GM23338 (cell line): ENCODE measurements at regions not wholly inside any gene's neighbourhood (a gene's known extent, or its start where the extent isn't known, plus 50 kb on each side); places are given as distances from the start of the nearest gene placed in this dataset.
A peak's percentile ranks its signal among the peaks of the same experiment; 100 is the strongest.

ENCODE experiments used
- ATAC-seq: fragments of 200-7000 bp; cut with Tn5 transposase; 3 replicates; pipeline ENCODE4 v1.9.1; 2020
- DNase-seq: peaks from one replicate; pipeline ENCODE4 v3.0.0-alpha.2; 2015; ENCODE audit warnings: low spot score
- H2AFZ ChIP-seq: fragments of 200-600 bp; sonication (generic); 2 replicates; pipeline ENCODE4 v1.8.0; 2016; ENCODE audit warnings: antibody characterized with exemption, mild to moderate bottlenecking, moderate library complexity
- H3F3A ChIP-seq: fragments of 200-600 bp; sonication (generic); replicated peaks from 2 replicates; pipeline ENCODE4 v1.8.0; 2017; ENCODE audit warnings: antibody characterized with exemption, mixed run types, low read depth
- H3K27ac ChIP-seq: fragments of 200-600 bp; sonication (generic); 2 replicates; pipeline ENCODE4 v1.6.1; 2016; ENCODE audit warnings: low read depth
- H3K27me3 ChIP-seq: fragments of 200-600 bp; sonication (generic); 2 replicates; pipeline ENCODE4 v1.8.0; 2016; ENCODE audit warnings: mild to moderate bottlenecking, mixed run types, moderate library complexity; ENCODE audit not compliant: insufficient read depth
- H3K36me3 ChIP-seq: fragments of 200-600 bp; sonication (generic); 2 replicates; pipeline ENCODE4 v1.8.0; 2016; ENCODE audit warnings: mild to moderate bottlenecking; ENCODE audit not compliant: insufficient read depth
- H3K4me1 ChIP-seq: fragments of 200-600 bp; sonication (generic); 2 replicates; pipeline ENCODE4 v1.8.0; 2016; ENCODE audit warnings: mild to moderate bottlenecking, moderate library complexity; ENCODE audit not compliant: insufficient read depth
- H3K4me2 ChIP-seq: fragments of 200-600 bp; sonication (generic); 2 replicates; pipeline ENCODE4 v1.7.1; 2017; ENCODE audit warnings: mixed run types
- H3K4me3 ChIP-seq: fragments of 200-600 bp; sonication (generic); 2 replicates; pipeline ENCODE4 v1.6.1; 2016; ENCODE audit warnings: mixed run types
- H3K79me2 ChIP-seq: fragments of 200-600 bp; sonication (generic); replicated peaks from 2 replicates; pipeline ENCODE4 v1.8.0; 2017; ENCODE audit warnings: mild to moderate bottlenecking; ENCODE audit not compliant: insufficient read depth
- H3K9me2 ChIP-seq: fragments of 200-600 bp; sonication (generic); 2 replicates; pipeline ENCODE4 v1.8.0; 2017; ENCODE audit not compliant: insufficient read depth
- H4K20me1 ChIP-seq: fragments of 200-600 bp; sonication (generic); replicated peaks from 2 replicates; pipeline ENCODE4 v1.8.0; 2017; ENCODE audit warnings: mild to moderate bottlenecking; ENCODE audit not compliant: insufficient read depth
- H3K27ac Mint-ChIP-seq: 2 replicates; pipeline ENCODE4 v1.8.0; 2020; ENCODE audit warnings: inconsistent platforms, mild to moderate bottlenecking, moderate library complexity, mixed read lengths
- H3K27me3 Mint-ChIP-seq: 3 replicates; pipeline ENCODE4 v1.8.0; 2022; ENCODE audit warnings: low read depth, mild to moderate bottlenecking, moderate library complexity, mixed read lengths, inconsistent platforms; ENCODE audit not compliant: insufficient read depth, poor library complexity
- H3K36me3 Mint-ChIP-seq: 3 replicates; pipeline ENCODE4 v1.8.0; 2021; ENCODE audit warnings: low read depth, mild to moderate bottlenecking, inconsistent platforms, moderate library complexity, mixed read lengths
- H3K4me1 Mint-ChIP-seq: 3 replicates; pipeline ENCODE4 v1.8.0; 2020; ENCODE audit warnings: mild to moderate bottlenecking, inconsistent platforms, mixed read lengths
- H3K4me3 Mint-ChIP-seq: 3 replicates; pipeline ENCODE4 v1.8.0; 2021; ENCODE audit warnings: moderate library complexity, mild to moderate bottlenecking, inconsistent platforms, mixed read lengths
- H3K9me3 Mint-ChIP-seq: 3 replicates; pipeline ENCODE4 v1.8.0; 2020; ENCODE audit warnings: moderate library complexity, mild to moderate bottlenecking, inconsistent platforms, mixed read lengths
- CTCF ChIP-seq, 2 experiments: fragments of 200-600 bp in 1 of 2; sonication (generic) in 1 of 2; conservative IDR thresholded peaks; 2 replicates each; pipeline versions ENCODE4 v1.5.1 to v1.6.1; 2016 to 2017; ENCODE audit warnings: antibody characterized with exemption in 2 of 2, low read depth in 2 of 2, mild to moderate bottlenecking in 2 of 2, moderate library complexity in 1 of 2
- EZH2phosphoT487 ChIP-seq: fragments of 200-600 bp; sonication (generic); IDR thresholded peaks from one replicate; pipeline ENCODE4 v1.8.1; 2018; ENCODE audit warnings: antibody characterized with exemption; ENCODE audit not compliant: unreplicated experiment
- ZNF331 ChIP-seq: fragments of 250-450 bp; sonication (Bioruptor Pico); IDR thresholded peaks from 2 replicates; pipeline ENCODE4 v1.5.0; 2020; ENCODE audit warnings: low read depth, mild to moderate bottlenecking, moderate library complexity
- TF ChIP-seq, protein P1 (sequence below): fragments of 250-450 bp; sonication (Bioruptor Pico); IDR thresholded peaks from 2 replicates; pipeline ENCODE4 v1.5.0; 2020; ENCODE audit warnings: mild to moderate bottlenecking, moderate library complexity

GRCh38 chr10:8513155-8514147, 459.0 kb downstream of the GATA3 start:
- TF ChIP-seq, protein P1, sequence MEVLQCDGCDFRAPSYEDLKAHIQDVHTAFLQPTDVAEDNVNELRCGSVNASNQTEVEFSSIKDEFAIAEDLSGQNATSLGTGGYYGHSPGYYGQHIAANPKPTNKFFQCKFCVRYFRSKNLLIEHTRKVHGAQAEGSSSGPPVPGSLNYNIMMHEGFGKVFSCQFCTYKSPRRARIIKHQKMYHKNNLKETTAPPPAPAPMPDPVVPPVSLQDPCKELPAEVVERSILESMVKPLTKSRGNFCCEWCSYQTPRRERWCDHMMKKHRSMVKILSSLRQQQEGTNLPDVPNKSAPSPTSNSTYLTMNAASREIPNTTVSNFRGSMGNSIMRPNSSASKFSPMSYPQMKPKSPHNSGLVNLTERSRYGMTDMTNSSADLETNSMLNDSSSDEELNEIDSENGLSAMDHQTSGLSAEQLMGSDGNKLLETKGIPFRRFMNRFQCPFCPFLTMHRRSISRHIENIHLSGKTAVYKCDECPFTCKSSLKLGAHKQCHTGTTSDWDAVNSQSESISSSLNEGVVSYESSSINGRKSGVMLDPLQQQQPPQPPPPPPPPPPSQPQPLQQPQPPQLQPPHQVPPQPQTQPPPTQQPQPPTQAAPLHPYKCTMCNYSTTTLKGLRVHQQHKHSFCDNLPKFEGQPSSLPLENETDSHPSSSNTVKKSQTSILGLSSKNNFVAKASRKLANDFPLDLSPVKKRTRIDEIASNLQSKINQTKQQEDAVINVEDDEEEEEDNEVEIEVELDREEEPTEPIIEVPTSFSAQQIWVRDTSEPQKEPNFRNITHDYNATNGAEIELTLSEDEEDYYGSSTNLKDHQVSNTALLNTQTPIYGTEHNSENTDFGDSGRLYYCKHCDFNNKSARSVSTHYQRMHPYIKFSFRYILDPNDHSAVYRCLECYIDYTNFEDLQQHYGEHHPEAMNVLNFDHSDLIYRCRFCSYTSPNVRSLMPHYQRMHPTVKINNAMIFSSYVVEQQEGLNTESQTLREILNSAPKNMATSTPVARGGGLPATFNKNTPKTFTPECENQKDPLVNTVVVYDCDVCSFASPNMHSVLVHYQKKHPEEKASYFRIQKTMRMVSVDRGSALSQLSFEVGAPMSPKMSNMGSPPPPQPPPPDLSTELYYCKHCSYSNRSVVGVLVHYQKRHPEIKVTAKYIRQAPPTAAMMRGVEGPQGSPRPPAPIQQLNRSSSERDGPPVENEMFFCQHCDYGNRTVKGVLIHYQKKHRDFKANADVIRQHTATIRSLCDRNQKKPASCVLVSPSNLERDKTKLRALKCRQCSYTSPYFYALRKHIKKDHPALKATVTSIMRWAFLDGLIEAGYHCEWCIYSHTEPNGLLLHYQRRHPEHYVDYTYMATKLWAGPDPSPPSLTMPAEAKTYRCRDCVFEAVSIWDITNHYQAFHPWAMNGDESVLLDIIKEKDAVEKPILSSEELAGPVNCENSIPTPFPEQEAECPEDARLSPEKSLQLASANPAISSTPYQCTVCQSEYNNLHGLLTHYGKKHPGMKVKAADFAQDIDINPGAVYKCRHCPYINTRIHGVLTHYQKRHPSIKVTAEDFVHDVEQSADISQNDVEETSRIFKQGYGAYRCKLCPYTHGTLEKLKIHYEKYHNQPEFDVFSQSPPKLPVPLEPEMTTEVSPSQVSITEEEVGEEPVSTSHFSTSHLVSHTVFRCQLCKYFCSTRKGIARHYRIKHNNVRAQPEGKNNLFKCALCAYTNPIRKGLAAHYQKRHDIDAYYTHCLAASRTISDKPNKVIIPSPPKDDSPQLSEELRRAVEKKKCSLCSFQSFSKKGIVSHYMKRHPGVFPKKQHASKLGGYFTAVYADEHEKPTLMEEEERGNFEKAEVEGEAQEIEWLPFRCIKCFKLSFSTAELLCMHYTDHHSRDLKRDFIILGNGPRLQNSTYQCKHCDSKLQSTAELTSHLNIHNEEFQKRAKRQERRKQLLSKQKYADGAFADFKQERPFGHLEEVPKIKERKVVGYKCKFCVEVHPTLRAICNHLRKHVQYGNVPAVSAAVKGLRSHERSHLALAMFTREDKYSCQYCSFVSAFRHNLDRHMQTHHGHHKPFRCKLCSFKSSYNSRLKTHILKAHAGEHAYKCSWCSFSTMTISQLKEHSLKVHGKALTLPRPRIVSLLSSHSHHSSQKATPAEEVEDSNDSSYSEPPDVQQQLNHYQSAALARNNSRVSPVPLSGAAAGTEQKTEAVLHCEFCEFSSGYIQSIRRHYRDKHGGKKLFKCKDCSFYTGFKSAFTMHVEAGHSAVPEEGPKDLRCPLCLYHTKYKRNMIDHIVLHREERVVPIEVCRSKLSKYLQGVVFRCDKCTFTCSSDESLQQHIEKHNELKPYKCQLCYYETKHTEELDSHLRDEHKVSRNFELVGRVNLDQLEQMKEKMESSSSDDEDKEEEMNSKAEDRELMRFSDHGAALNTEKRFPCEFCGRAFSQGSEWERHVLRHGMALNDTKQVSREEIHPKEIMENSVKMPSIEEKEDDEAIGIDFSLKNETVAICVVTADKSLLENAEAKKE (CRISPR knock-in tag): 0 out of 2 replicates have a peak, but pooled peaks have one; percentile 25
- no peak for TF ChIP-seq ZNF331 (CRISPR knock-in tag)
- TF ChIP-seq CTCF (conservative IDR thresholded peaks at IDR 0.05; ENCODE audit: low read depth in 2 of 2): peak; percentile 37 to 73; a peak in 3 of 4 replicates
- no peak for TF ChIP-seq EZH2phosphoT487
- ATAC-seq (peak; percentile 67), DNase-seq (peak; percentile 67)
- H3K9me2 ChIP-seq: no peaks in the 10 kb centered on the region; the same call in 1 of the 2 replicates
- Mint-ChIP-seq H3K27ac (no peak overlapping the region), H3K4me1 (peaks cover 42% of the 10 kb centered on the region), H3K36me3 (no peaks in the 10 kb centered on the region), H3K9me3 (no peaks in the 10 kb centered on the region), H3K27me3 (peaks cover 6% of the 10 kb centered on the region), H3K4me3 (no peak overlapping the region)
- no peak overlapping the region for H2AFZ ChIP-seq
- no peak overlapping the region for H3K4me2 ChIP-seq
- H3K27ac ChIP-seq: no peak overlapping the region
- H3K36me3 ChIP-seq: no peaks in the 10 kb centered on the region
- no peaks in the 10 kb centered on the region for H3K79me2 ChIP-seq
- no peaks in the 10 kb centered on the region for H4K20me1 ChIP-seq
- no peaks in the 10 kb centered on the region for H3F3A ChIP-seq
- H3K4me1 ChIP-seq: peaks cover 37% of the 10 kb centered on the region
- H3K4me3 ChIP-seq: no peak overlapping the region
- no peaks in the 10 kb centered on the region for H3K27me3 ChIP-seq
